HG02571 (cell line): ENCODE measurements at regions not wholly inside any gene's neighbourhood (a gene's known extent, or its start where the extent isn't known, plus 50 kb on each side); places are given as distances from the start of the nearest gene placed in this dataset.

Experiments
- ATAC-seq: cut with Tn5 transposase; IDR thresholded peaks from one replicate; pipeline ENCODE4 v1.9.1; 2021; ENCODE audit warnings: mild to moderate bottlenecking, moderate library complexity; ENCODE audit not compliant: unreplicated experiment

- ATAC-seq, result no peak
These were observed 403.0 kb downstream of the GADD45G start for GRCh38 chr9:90007516-90008440.

GRCh38 chr9:90009447-90009846 is 404.6 kb downstream of the GADD45G start:
- ATAC-seq, result no peak

GRCh38 chr9:90010793-90011192 is 406.0 kb downstream of the GADD45G start:
- ATAC-seq, result no peak

- no peak for ATAC-seq
These were observed 408.1 kb downstream of the GADD45G start for GRCh38 chr9:90012949-90013348.

- no peak for ATAC-seq
These were observed 409.0 kb downstream of the GADD45G start for GRCh38 chr9:90013778-90014177.

- ATAC-seq, result no peak
These were observed 409.6 kb downstream of the GADD45G start for GRCh38 chr9:90014421-90014820.

GRCh38 chr9:90016272-90016671 is 411.5 kb downstream of the GADD45G start:
- ATAC-seq, result no peak

GRCh38 chr9:90017679-90018078 is 412.9 kb downstream of the GADD45G start:
- ATAC-seq, result no peak

GRCh38 chr9:90018688-90019087 is 413.9 kb downstream of the GADD45G start:
- ATAC-seq, result no peak

- ATAC-seq, result no peak
These were observed 414.8 kb downstream of the GADD45G start for GRCh38 chr9:90019626-90020025.

- no peak for ATAC-seq
These were observed 415.6 kb downstream of the GADD45G start for GRCh38 chr9:90020276-90020871.

GRCh38 chr9:90021216-90021906 is 416.5 kb downstream of the GADD45G start:
- ATAC-seq, result no peak

GRCh38 chr9:90022474-90022873 is 417.7 kb downstream of the GADD45G start:
- ATAC-seq, result no peak

- no peak for ATAC-seq
These were observed 419.0 kb downstream of the GADD45G start for GRCh38 chr9:90023861-90024260.

GRCh38 chr9:90024409-90024808 is 419.6 kb downstream of the GADD45G start:
- ATAC-seq, result no peak

- no peak for ATAC-seq
These were observed 420.0 kb downstream of the GADD45G start for GRCh38 chr9:90024823-90025222.

GRCh38 chr9:90025816-90026215 is 421.0 kb downstream of the GADD45G start:
- ATAC-seq, result no peak

- ATAC-seq, result no peak
These were observed 422.5 kb downstream of the GADD45G start for GRCh38 chr9:90027296-90027790.

GRCh38 chr9:90029386-90029785 is 424.6 kb downstream of the GADD45G start:
- ATAC-seq, result no peak

GRCh38 chr9:90029996-90030395 is 425.2 kb downstream of the GADD45G start:
- ATAC-seq, result no peak

GRCh38 chr9:90032296-90033027 is 427.6 kb downstream of the GADD45G start:
- no peak for ATAC-seq
